Stomach (tissue), 4 donors: ENCODE measurements at regions not wholly inside any gene's neighbourhood (a gene's known extent, or its start where the extent isn't known, plus 50 kb on each side); places are given as distances from the start of the nearest gene placed in this dataset.

Experiments used
- POLR2A ChIP-seq, 4 donors: fragments of 450-650 bp; IDR thresholded peaks; one replicate each; pipeline ENCODE4 v1.6.1; 2016; ENCODE audit warnings: antibody characterized with exemption in 4 of 4, control low read depth in 2 of 4, mild to moderate bottlenecking in 1 of 4, moderate library complexity in 1 of 4
- POLR2AphosphoS5 ChIP-seq, 3 donors: sonication (generic); formaldehyde crosslinking; IDR thresholded peaks; one replicate each; pipeline ENCODE4 v1.6.1; 2016; ENCODE audit warnings: antibody characterized with exemption in 3 of 3
- TF ChIP-seq, protein P1 (sequence below), 7 experiments: fragments of 450-650 bp in 4 of 7; fragments of 200-600 bp in 3 of 7; sonication (generic) in 3 of 7; IDR thresholded peaks; one replicate each; pipeline ENCODE4 v1.5.1; 2016 to 2019; ENCODE audit warnings: antibody characterized with exemption in 7 of 7, control low read depth in 2 of 7, mild to moderate bottlenecking in 1 of 7

DNA sequence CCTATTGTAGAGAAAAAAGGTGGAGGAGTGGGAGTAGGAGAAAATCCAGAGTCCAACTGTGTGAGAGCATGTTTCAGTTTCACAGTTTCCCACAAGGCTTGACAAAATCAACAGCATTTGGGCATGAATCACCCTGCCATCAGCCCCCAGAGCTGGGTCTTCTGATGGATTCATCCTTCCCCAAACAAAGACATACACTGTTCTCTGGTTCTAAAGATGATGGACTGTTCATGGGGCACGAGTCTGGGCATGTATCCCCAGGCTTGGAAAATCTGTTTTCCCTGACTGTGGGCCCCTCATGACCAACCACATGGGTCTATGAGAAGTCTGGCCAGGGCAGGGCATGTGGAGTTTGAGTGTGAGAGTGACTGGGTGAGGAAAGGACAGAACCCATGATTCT is 210.4 kb upstream of the IRX5 start:
- TF ChIP-seq, protein P1, sequence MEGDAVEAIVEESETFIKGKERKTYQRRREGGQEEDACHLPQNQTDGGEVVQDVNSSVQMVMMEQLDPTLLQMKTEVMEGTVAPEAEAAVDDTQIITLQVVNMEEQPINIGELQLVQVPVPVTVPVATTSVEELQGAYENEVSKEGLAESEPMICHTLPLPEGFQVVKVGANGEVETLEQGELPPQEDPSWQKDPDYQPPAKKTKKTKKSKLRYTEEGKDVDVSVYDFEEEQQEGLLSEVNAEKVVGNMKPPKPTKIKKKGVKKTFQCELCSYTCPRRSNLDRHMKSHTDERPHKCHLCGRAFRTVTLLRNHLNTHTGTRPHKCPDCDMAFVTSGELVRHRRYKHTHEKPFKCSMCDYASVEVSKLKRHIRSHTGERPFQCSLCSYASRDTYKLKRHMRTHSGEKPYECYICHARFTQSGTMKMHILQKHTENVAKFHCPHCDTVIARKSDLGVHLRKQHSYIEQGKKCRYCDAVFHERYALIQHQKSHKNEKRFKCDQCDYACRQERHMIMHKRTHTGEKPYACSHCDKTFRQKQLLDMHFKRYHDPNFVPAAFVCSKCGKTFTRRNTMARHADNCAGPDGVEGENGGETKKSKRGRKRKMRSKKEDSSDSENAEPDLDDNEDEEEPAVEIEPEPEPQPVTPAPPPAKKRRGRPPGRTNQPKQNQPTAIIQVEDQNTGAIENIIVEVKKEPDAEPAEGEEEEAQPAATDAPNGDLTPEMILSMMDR (IDR thresholded peaks at IDR 0.05): no peak
- TF ChIP-seq POLR2A (IDR thresholded peaks at IDR 0.05) (no peak), POLR2AphosphoS5 (IDR thresholded peaks at IDR 0.05) (no peak)
